LHCN-M2 (cell line): ENCODE measurements at regions not wholly inside any gene's neighbourhood (a gene's known extent, or its start where the extent isn't known, plus 50 kb on each side); places are given as distances from the start of the nearest gene placed in this dataset.
A peak's percentile ranks its signal among the peaks of the same experiment; 100 is the strongest.

Source experiments
- DNase-seq: peaks from one replicate; pipeline ENCODE4 v3.0.0-alpha.2; 2012; ENCODE audit warnings: low read depth

DNA sequence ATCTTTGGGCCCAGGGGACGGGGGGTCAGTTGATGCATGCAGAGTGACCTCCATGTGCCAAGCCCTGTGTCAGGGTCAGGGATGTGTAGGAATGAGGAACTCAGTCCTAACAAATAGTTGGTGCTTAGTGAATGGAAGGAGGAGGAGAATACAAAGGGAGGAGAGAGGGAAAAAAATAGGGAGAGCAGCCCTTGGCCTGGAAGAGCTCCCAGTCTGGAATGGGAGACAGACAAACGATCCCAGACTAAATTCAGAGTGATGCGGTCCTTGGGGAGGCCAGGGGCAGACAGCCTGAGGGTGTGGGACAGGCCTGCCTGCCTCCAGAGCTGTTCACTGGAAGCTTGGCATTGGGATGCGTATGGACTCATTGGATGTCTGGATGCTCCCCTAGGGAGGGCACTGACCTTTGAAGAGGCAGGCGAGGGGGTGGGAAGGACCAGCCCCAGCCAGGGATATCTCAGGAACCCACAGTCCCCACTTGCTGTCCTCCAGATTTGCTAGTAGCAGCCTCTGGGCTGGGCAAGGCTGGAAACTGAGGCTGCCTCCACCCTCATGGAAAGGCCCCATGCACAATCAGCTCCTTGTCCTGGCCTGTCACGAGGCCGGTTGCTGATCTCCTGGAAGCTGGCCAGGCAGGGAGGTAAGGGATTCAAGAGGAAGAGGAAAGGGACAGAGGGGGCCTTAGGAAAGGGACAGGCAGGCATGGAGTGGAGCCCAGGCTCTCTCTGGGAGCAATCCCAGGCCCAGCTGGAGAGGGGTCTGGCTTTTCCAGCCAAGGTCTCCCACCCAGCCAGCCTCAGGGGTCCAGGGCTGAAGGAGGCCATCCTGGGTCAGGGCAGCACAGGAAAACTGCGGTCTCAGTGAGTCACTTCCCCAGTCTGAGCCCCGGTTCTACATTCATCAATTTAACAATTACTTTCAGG, 69.0 kb upstream of the GGTA1 start:
- DNase-seq, result no peak

- no peak for DNase-seq
Measured at GRCh38 chr9:121569266-121569648, 69.6 kb upstream of the GGTA1 start.

- DNase-seq, result no peak
Measured at GRCh38 chr9:121572581-121572980, 72.9 kb upstream of the GGTA1 start.

DNA sequence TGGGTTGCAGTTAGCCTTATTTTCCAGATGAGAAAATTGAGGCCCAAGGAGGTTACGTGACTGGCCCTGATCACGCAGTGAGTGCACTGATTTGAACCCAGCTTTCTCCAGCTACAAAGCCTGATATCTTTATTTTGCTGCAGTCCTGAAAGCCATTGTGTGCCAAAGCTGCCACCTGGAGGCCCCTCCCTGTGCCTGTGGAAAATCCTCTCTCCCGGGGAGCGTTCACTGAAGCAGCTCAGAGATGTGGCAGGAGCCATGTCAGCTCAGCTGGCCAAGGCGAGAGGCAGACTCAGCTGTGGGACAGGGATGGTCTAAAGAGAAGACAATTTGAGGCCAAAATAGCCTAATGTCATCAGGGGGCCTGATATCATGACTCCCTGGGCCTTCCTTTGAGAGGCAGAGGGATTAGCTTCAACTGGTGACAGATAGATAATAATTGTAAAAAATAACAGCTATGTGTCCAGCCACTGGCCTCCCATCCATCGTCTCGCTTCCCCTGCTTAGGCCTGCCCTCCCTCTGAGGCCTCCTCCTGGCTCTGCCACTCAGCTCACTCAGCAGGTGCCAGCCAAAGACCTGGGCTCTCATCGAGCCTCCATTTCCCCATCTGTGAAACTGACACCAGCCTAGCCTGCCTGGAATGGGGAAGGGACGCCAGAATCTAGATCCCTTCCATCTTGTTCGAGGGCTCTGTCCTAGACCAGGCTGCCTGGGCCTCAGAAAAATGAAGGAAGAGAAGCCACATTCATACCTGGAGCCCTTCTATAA, 74.3 kb upstream of the GGTA1 start:
- DNase-seq, result no peak

DNA sequence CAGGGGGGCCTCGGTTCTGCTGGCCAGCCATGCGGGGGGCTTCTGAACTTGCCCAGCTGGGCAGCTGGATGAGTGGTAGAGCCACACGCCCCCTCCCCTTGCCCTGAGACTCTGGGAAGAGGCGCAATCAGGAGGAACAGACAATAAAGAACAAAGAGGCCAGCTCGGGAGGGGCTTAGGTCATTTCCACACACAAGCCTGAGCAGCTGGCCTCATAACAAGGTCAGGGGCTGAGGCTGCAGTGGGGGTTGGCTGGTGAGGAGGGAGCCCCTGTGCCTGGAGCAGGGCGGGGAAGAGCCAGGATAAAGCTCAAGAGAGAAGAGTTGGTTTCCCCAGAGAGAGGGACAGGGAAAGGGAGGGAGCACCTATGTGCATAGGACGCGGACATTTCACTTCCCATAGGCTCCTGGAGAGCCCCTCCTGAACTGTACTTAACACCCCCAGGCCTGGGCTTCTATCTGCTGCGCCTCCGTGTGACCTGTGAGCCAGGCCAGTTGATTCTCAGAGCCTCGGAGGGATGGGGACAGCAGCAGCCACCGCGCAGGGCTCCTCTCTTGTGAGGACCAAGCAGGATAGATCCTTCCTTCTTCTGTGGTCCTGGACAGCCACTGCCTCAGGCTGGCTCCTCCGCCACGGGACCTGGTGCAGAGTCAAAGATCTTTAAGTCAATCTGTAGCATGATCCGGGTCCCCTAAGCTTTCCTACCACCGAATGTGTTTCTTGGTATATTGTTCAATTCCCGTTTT, 75.3 kb upstream of the GGTA1 start:
- no peak for DNase-seq

GRCh38 chr9:121576281-121577075, 75.0 kb upstream of the DAB2IP start:
- DNase-seq, result no peak

- DNase-seq, result no peak
Measured at GRCh38 chr9:121577166-121577565, 74.3 kb upstream of the DAB2IP start.

- DNase-seq, result no peak
Measured at GRCh38 chr9:121577572-121577971, 73.9 kb upstream of the DAB2IP start.

- no peak for DNase-seq
Measured at GRCh38 chr9:121581786-121582600, 69.4 kb upstream of the DAB2IP start.

GRCh38 chr9:121582641-121583040, 68.8 kb upstream of the DAB2IP start:
- DNase-seq, result no peak

GRCh38 chr9:121584421-121584820, 67.0 kb upstream of the DAB2IP start:
- DNase-seq, result no peak

- no peak for DNase-seq
Measured at GRCh38 chr9:121587863-121588262, 63.6 kb upstream of the DAB2IP start.

DNA sequence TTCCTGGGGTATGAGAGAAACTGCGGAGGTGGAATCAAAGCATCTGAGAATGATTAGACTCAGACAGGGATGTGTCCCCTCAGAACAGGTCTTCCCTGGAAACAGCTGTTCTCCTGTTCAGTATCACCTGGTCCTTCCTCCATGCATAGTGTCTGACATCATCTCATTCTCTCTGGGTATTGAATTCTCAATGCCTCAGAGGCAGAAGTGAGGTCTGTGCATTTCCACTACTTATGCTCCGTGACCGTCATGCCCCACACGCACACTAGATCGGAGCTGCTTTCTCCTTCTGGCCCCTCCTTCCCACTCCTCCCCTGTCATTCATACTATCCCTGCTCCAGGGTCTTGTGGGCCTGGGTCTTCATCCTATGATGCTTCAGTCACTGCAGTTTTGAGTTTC, 61.4 kb upstream of the DAB2IP start:
- DNase-seq, result no peak

GRCh38 chr9:121592265-121592664, 59.2 kb upstream of the DAB2IP start:
- DNase-seq, result no peak

DNA sequence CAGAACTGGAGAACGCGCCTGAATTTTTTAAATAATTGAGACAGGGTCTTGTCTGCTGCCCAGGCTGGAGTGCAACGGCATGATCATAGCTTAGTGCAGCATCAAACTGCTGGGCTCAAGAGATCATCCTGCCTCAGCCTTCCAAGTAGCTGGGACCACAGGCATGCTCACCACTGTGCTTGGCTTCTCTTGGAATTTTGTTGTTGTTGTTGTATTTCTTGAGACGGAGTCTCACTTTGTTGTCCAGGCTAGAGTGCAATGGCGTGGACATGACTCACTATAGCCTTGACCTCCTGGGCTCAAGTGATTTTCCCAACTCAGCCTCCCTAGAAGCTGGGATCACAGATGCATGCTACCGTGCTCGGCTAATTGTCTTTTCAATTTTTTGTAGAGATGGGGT, 58.4 kb upstream of the DAB2IP start:
- no peak for DNase-seq

DNA sequence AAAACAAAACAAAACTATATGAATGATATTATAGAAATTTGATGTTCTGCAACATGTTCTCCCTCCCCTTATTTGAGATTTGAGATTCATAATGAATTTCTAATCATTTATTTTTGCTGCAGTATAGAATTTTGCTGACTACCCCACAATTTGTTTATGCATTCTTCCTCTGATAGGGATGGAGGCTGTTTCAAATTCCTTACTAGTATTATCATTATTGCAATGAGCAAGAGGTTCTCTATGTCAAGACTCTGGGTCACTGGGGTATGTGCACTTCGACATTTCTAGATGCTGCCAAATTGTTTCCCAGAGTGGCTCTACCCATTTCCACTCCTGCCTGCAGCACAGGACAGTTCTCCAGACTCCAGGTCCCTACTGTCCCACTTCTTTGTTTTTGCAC, 54.9 kb upstream of the DAB2IP start:
- no peak for DNase-seq

- DNase-seq, result no peak
Measured at GRCh38 chr9:121597698-121598166, 53.7 kb upstream of the DAB2IP start.

- peak; percentile 30 for DNase-seq
Measured at GRCh38 chr9:121598167-121598964, 53.1 kb upstream of the DAB2IP start.
